Umbilical cord (tissue), 1 donor: ENCODE measurements at regions not wholly inside any gene's neighbourhood (a gene's known extent, or its start where the extent isn't known, plus 50 kb on each side); places are given as distances from the start of the nearest gene placed in this dataset.
A peak's percentile ranks its signal among the peaks of the same experiment; 100 is the strongest.
"Not testable (repeated sequence)": the region's sequence is repeated elsewhere in the genome, so short reads cannot be mapped to it uniquely, and the experiment has no call there.

Experiments used
- DNase-seq: peaks from one replicate; pipeline ENCODE4 v3.0.0-alpha.2; 2015; ENCODE audit warnings: low spot score

DNA sequence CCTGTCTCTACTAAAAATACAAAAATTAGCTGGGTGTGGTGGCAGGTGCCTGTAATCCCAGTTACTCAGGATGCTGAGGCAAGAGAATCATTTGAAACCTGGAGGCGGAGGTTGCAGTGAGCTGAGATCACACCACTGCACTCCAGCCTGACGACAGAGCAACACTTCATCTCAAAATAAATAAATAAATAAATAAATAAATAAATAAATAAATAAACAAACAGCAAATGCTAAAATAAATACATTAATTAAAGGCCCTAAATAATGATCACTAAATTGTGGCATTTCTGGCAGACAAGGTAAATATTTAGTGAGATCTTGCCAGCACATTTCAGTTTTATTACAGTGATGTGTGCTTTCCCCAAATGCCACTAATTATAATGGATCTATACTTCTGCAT, 427.8 kb downstream of the RND3 start:
- DNase-seq, result not testable (repeated sequence)

- no peak for DNase-seq
Measured at GRCh38 chr2:150052457-150052856, 435.0 kb downstream of the RND3 start.

DNA sequence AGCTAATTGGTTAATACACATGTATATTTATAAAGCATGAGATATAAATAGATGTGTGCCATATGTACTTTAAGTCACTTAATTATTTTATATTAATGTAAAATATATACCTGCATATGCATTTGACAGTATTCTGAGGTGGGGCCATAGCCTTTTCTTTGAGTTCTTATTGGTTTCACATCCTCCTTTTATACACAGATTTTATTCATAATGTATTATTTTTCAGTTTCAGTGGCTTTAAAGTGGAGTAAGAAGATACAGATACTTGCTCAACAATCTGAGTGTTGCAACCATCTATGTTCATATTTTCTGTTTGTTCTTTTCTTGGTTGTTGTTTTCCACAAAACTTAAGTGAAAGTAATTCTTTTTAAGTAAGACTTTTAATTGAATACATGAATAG, 436.5 kb downstream of the RND3 start:
- DNase-seq, result no peak

GRCh38 chr2:150050036-150050435, 437.4 kb downstream of the RND3 start:
- no peak for DNase-seq

GRCh38 chr2:150047620-150048222, 439.7 kb downstream of the RND3 start:
- DNase-seq, result peak; percentile 10

- DNase-seq, result peak; percentile 27
Measured at GRCh38 chr2:150046810-150047209, 440.7 kb downstream of the RND3 start.

DNA sequence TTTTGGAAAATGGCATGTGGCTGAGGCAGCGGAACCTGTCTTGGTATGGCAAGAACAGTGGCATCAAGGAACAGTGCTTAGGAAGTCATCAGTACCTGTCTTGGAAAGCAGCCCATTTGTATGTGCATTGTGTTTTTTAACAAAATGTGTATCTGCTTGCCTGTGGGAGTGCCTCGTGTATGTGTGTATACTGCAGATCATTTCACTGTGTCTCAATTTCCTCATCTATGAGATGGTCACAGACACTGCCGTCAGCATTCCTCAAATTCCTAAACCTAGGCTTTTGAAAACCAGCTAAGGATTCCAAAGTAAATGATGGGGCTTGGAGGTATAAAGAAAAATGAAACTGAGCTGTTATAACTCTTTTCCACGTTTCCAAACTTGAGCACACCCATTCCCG, 441.3 kb downstream of the RND3 start:
- DNase-seq, result peak; percentile 21

DNA sequence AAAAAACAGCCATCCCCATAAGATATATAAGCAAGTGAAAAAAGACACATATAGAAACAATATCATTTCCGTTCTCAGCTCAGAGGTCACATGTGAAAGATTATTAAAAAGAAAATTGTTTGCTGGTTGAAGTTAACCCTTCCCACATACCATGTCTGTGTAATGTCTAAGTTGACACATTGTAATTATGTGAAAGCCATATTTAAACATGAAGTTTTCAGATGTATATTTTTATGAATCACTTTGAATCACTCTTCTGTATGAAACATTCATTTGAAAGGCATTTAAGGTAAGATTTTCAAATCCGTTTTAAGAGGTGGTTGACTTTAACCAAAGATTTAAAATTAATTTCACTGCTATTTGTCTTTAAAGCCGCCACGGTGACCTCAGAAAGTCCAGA, 441.9 kb downstream of the RND3 start:
- no peak for DNase-seq

DNA sequence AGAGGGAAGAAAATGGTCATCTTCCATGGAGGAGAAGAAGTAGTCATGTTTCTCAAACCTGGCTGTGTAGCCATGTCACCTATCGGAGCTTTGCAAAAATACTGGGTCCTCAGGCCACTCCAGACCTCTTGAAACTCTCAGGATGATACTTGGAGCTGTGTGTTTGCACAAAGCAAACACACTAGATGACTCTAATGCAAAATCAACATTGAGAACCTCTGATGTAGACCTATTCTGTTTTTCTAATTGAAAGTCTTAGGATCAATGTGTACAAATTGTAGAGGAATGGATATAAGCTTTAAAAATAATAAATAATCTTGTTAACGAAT, 444.3 kb downstream of the RND3 start:
- no peak for DNase-seq

DNA sequence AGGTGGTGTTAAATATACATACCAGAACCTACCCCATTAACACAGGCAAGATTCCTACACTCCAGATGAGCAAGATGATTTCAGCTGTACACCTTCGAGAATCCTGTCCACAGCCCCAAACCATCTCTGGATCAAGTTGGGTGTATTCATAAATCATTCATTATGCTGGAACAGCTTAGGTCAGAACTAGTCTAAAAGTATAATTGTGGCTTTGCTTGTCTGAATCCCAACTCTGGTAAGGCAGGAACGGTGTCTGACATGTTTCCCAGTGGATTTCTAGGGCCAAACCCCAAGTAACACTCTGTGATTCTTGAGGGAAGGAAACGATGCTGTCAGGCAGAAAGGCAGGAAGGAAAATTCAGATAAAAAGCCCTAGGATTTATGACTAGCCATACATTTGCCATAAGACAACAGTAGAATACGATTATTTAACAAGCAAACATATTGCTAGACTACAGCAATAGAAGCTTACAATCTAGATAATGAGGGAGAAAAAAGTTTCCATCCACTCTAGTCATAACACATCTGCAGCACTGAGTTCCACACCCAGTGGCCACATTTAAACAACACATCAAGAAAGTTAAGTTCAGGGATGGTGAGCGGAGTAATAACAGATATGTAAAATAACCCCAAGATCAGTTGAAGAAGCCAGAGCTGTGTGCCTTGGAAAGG, 444.8 kb downstream of the RND3 start:
- DNase-seq, result no peak

GRCh38 chr2:150041722-150042425, 445.6 kb downstream of the RND3 start:
- DNase-seq, result peak; percentile 29

DNA sequence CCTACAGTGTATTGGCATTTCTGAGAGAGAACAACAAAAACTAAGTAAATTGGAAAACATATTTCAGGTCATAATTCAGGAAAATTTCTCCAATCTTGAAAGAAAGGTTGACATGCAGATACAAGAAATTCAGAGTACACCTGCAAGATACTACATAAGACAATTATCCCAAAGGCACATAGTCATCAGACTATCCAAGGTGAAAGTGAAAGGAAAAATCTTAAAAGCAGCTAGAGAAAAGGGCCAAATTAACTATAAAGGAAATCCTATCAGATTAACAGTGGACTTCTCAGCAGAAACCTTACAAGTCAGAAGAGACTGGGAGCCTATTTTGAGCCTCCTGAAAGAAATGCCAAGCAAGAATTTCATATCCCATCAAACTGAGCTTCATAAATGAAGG, 449.0 kb upstream of the MMADHC start:
- DNase-seq, result no peak

GRCh38 chr2:150034665-150035064, 447.1 kb upstream of the MMADHC start:
- no peak for DNase-seq

DNA sequence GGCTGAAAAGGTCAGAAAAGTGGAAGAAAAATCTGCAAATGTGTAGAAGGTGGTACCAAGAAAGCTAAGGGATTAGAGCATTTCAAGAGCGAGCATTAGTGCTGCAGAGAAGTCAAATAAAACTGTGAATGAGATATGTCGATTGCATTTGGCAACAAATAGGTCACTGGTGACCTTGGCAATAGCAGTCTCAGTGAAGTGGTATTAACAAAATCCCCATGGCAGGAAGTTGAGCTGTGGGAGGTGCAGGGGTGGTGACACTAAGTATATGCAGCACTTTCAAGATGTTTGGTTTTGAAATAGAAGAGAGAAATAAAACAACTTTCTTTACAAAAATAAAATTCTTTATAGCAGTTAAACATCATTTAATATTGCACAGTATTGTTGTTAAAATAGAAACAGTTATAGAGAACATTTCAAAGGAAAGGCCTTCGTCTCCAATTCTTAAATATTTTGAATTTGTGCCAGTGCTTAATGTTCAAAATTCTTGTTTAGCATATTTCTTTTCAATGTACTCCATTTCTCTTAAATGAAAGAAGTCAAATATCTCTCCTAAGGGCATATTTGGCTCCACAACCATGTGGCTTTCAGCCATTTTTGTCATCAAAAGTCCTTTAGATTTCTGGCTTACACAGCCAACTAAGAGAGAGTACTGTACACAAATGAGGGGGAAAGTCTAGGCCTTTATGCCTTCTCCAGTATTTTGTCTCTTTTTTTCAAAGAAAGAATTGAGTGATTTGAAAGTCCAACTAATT, 443.0 kb upstream of the MMADHC start:
- no peak for DNase-seq

- DNase-seq, result peak; percentile 25
Measured at GRCh38 chr2:150028322-150028721, 440.7 kb upstream of the MMADHC start.

DNA sequence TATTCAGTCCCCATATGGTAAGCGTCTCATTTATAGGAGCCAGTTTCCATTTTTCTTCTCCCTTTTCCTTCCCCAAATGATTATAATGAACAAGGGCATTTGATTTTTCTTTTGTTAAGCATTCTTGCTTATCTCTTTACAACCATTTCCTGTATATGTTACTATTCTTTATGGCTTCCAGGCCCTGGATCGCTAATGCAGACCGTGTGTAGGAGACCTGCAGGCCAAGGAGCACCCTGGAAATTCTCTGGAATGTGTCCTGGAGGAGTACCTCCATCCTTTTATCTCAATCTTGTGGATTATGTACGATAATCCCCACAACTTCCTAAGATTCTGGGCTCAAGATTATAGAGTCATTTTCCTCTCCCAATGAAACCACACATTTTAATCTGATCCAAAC, 439.6 kb upstream of the MMADHC start:
- no peak for DNase-seq

- no peak for DNase-seq
Measured at GRCh38 chr2:150023663-150024062, 436.1 kb upstream of the MMADHC start.

- no peak for DNase-seq
Measured at GRCh38 chr2:150023044-150023443, 435.5 kb upstream of the MMADHC start.

DNA sequence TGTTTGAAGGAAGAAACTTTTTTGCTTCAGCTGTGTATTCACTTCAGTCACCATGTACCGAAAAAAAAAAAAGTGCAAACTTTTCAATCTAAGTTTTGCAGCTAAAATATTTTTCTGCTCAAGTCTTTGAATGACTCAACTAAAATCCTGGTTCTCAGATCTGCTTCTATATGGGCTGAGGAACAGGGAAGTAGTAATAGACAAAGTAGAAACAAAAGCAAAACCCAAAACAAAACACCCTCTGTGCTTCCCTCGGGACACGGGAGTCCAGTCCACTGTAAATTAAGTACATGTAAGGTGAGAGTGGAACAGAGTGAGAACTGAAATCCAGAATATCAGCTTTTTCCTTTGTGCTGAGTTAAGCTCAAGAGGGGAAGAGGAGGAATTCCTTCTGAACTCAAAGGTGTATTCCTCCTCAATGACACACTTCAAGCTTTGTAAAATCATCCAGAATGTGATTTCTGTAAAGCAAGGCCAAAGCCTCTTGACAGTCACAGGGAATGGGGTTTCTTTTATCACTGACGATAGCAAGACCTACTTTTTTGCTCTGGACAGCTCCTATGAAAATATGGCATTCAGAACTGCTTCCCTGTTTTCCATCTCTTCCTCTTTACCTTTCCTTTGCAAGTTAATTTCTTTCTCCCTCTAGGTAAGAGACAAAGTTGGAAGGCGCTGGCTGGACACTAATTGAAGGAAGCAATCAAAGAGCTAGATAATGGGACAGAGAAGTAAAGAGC, 433.5 kb upstream of the MMADHC start:
- no peak for DNase-seq

DNA sequence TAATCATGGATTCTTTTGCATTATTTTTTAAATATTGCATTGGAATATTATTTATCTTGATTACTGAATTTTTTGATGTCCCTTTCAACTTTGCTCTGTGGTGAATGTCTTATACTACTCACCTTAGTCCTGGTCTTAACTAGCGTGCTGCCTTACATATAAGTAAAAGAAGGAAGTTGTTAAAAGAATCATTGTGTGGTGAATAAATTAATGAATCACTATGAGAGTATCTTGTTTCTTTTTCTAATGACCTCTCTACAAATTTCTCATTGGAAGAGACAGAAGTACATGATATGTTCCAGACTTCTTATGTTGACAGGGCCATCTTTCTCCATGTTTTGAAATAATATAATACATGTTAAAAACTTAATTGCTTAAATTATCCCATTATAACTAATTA, 432.6 kb upstream of the MMADHC start:
- DNase-seq, result no peak

DNA sequence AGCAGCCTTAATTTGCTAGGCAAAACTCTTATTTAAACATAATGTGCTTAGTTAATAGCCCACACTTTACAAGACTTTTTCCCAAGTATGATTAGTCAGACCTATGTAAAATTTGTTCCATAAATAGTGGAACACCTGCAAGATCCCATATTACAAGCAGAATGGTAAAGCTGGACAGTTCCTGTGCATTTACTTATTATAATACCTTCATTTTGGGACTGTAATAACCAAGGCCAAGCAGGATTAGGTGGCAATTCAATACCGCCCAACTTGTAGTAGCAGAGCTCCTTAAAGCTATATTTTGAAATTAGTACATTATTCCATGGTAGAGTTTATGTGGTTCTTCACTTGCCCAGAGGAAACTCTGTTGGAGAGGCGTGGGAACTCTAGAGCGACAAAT, 431.5 kb upstream of the MMADHC start:
- no peak for DNase-seq

DNA sequence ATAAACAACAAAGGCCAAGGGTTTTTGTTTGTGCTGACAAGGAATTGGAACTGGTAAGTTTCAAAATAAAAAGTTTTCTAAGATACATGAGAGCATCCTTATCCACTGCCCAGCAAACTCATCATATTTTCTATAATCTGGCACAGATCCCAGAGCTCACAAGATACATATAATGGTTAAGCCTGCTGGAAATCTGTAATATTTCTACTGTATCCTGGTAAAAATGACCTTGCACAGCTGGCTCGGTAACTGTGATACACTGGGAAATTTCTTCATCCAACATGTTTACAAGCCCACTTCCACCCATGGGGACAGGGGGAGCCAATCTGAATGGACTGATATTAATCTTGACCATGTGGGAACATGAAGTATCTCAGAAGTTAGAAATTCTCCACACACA, 425.4 kb upstream of the MMADHC start:
- peak; percentile 91 for DNase-seq
